ENCODE measurements at regions not wholly inside any gene's neighbourhood (a gene's known extent, or its start where the extent isn't known, plus 50 kb on each side); places are given as distances from the start of the nearest gene placed in this dataset.

- Histone ChIP-seq H3K36me3 (no peaks in the 10 kb centered on the region), H3K4me3 (no peak overlapping the region), H3K27me3 (no peaks in the 10 kb centered on the region), H3K27ac (no peak overlapping the region), H3K4me1 (no peaks in the 10 kb centered on the region), H3K9me3 (no peaks in the 10 kb centered on the region)
- ATAC-seq (ENCODE audit: low FRiP score in 2 of 2) = no peak
- TF ChIP-seq POLR2A (IDR thresholded peaks at IDR 0.05) (no peak), POLR2AphosphoS5 (IDR thresholded peaks at IDR 0.05) (no peak)
- 67 to 71% methylated on average over 1 of the region's 1 CpG for WGBS, 2 donors
- DNase-seq = no peak
These were observed 636.2 kb upstream of the CHAC2 start for GRCh38 chr2:53131416-53131815.

- no peaks in the 10 kb centered on the region for H3K9me3 ChIP-seq
- no peaks in the 10 kb centered on the region for H3K4me1 ChIP-seq
- TF ChIP-seq POLR2AphosphoS5 (IDR thresholded peaks at IDR 0.05) = no peak
- no peak for TF ChIP-seq CTCF (IDR thresholded peaks at IDR 0.05)
- TF ChIP-seq EP300 (IDR thresholded peaks at IDR 0.05) = no peak
- no peak for TF ChIP-seq POLR2A (IDR thresholded peaks at IDR 0.05)
- no peak overlapping the region for H3K4me3 ChIP-seq
- no peaks in the 10 kb centered on the region for H3K27me3 ChIP-seq
- ATAC-seq (ENCODE audit: low FRiP score in 2 of 2) = peak in 1 of 2 donors; percentile 50
- no peaks in the 10 kb centered on the region for H3K36me3 ChIP-seq
- H3K27ac ChIP-seq = no peak overlapping the region
- DNase-seq = no peak
- WGBS, 2 donors = 83 to 91% methylated on average over 5 of the region's 5 CpGs
These were observed 637.1 kb upstream of the CHAC2 start for GRCh38 chr2:53130441-53130943.

GRCh38 chr2:53129851-53130250 lies 637.8 kb upstream of the CHAC2 start:
- H3K36me3 ChIP-seq = no peaks in the 10 kb centered on the region

GRCh38 chr2:53127061-53127650 lies 640.4 kb upstream of the CHAC2 start:
- Histone ChIP-seq H3K4me1 (no peaks in the 10 kb centered on the region), H3K36me3 (no peaks in the 10 kb centered on the region), H3K27ac (no peak overlapping the region), H3K9me3 (no peaks in the 10 kb centered on the region), H3K27me3 (no peaks in the 10 kb centered on the region), H3K4me3 (no peak overlapping the region)
- no peak for DNase-seq
- ATAC-seq (ENCODE audit: low FRiP score in 2 of 2) = no peak
- 70 to 74% methylated on average over 5 of the region's 5 CpGs for WGBS, 2 donors
- no peak for TF ChIP-seq CTCF (IDR thresholded peaks at IDR 0.05)
- TF ChIP-seq POLR2A (IDR thresholded peaks at IDR 0.05) = no peak
- no peak for TF ChIP-seq EP300 (IDR thresholded peaks at IDR 0.05)
- no peak for TF ChIP-seq POLR2AphosphoS5 (IDR thresholded peaks at IDR 0.05)

More at GRCh38 chr2:53129851-53130250, 637.8 kb upstream of the CHAC2 start:
- Histone ChIP-seq H3K27ac (no peak overlapping the region), H3K27me3 (no peaks in the 10 kb centered on the region), H3K4me3 (no peak overlapping the region), H3K9me3 (no peaks in the 10 kb centered on the region), H3K4me1 (no peaks in the 10 kb centered on the region)
- peak in 1 of 2 donors; percentile 59 for ATAC-seq (ENCODE audit: low FRiP score in 2 of 2)
- 65 to 71% methylated on average over 1 of the region's 1 CpG for WGBS, 2 donors
- DNase-seq = no peak
- TF ChIP-seq EP300 (IDR thresholded peaks at IDR 0.05) = no peak
- no peak for TF ChIP-seq CTCF (IDR thresholded peaks at IDR 0.05)
- TF ChIP-seq POLR2A (IDR thresholded peaks at IDR 0.05) = no peak
- TF ChIP-seq POLR2AphosphoS5 (IDR thresholded peaks at IDR 0.05) = no peak

GRCh38 chr2:53114991-53115390 lies 652.6 kb upstream of the CHAC2 start:
- Histone ChIP-seq H3K36me3 (no peaks in the 10 kb centered on the region), H3K4me1 (no peaks in the 10 kb centered on the region), H3K4me3 (no peak overlapping the region), H3K27me3 (no peaks in the 10 kb centered on the region), H3K9me3 (no peaks in the 10 kb centered on the region), H3K27ac (no peak overlapping the region)
- TF ChIP-seq POLR2AphosphoS5 (IDR thresholded peaks at IDR 0.05) (no peak), CTCF (IDR thresholded peaks at IDR 0.05) (no peak), EP300 (IDR thresholded peaks at IDR 0.05) (no peak), POLR2A (IDR thresholded peaks at IDR 0.05) (no peak)
- DNase-seq (no peak), ATAC-seq (ENCODE audit: low FRiP score in 2 of 2) (no peak)
- WGBS, 2 donors = 65 to 68% methylated on average over 1 of the region's 1 CpG
